Endothelial cell of umbilical vein (primary cell): ENCODE measurements at regions not wholly inside any gene's neighbourhood (a gene's known extent, or its start where the extent isn't known, plus 50 kb on each side); places are given as distances from the start of the nearest gene placed in this dataset.

Experiments
- BruUV-seq: library from RNA; stranded (reverse); fragments of 400-500 nt; replicated peaks from 2 replicates; lab custom pipeline; 2021; lab: Mats Ljungman, UMichigan
- CTCF ChIA-PET: fragments of 300-600, 350-600 bp; sonication (Branson Sonifier 250); formaldehyde crosslinking; loops from one replicate; lab custom pipeline; 2021; ENCODE audit warnings: antibody characterized with exemption, inconsistent platforms; lab: Charles Lee
- POLR2A ChIA-PET: fragments of 300-600, 350-600 bp; sonication (Branson Sonifier 250); formaldehyde crosslinking; loops from one replicate; lab custom pipeline; 2021; ENCODE audit warnings: antibody characterized with exemption, inconsistent platforms; lab: Charles Lee
- DNase-seq: peaks from one replicate; pipeline ENCODE4 v3.0.0-alpha.2; 2011; ENCODE audit warnings: low read depth, low spot score
- FAIRE-seq: peaks from 2 replicates; lab custom pipeline; 2011; peaks lifted over from hg19 to GRCh38; lab: Jason Lieb, UNC
- H2AFZ ChIP-seq: 2 replicates; pipeline ENCODE4 v1.6.0; 2012; ENCODE audit warnings: low read depth, low read length, control low read depth, inconsistent platforms
- H3K27ac ChIP-seq: 2 replicates; pipeline ENCODE4 v1.5.1; 2011; ENCODE audit warnings: low read depth, mild to moderate bottlenecking, control low read depth, low read length, moderate library complexity; ENCODE audit not compliant: insufficient read depth
- H3K27me3 ChIP-seq, 2 experiments: 2 replicates each; pipeline versions ENCODE4 v1.6.0 to v1.6.1; 2011; ENCODE audit warnings: low read length in 2 of 2, mixed read lengths in 1 of 2; ENCODE audit not compliant: control insufficient read depth in 2 of 2, insufficient read depth in 2 of 2
- H3K36me3 ChIP-seq, 2 experiments: 2 replicates in 1 of 2; 3 replicates in 1 of 2; pipeline ENCODE4 v1.5.1; 2011; ENCODE audit warnings: low read length in 2 of 2, mild to moderate bottlenecking in 1 of 2, moderate library complexity in 1 of 2; ENCODE audit not compliant: control insufficient read depth in 2 of 2, insufficient read depth in 2 of 2; ENCODE audit errors: extremely low read depth in 1 of 2
- H3K4me1 ChIP-seq: 3 replicates; pipeline ENCODE4 v1.5.1; 2011; ENCODE audit warnings: mild to moderate bottlenecking, low read length; ENCODE audit not compliant: control insufficient read depth, insufficient read depth; ENCODE audit errors: extremely low read depth
- H3K4me2 ChIP-seq: 2 replicates; pipeline ENCODE4 v1.6.1; 2011; ENCODE audit warnings: low read length, control low read depth, mixed read lengths; ENCODE audit not compliant: insufficient read depth
- H3K4me3 ChIP-seq, 3 experiments: fragments of 200-600 bp in 1 of 3; sonication (generic), shearing (Covaris generic) in 1 of 3; replicated peaks in 1 of 3; 2 replicates each; pipeline ENCODE4 v1.5.1; 2011 to 2016; ENCODE audit warnings: control low read depth in 3 of 3, low read length in 3 of 3, mild to moderate bottlenecking in 2 of 3, inconsistent platforms in 1 of 3, low read depth in 1 of 3, moderate library complexity in 1 of 3; ENCODE audit not compliant: insufficient read depth in 1 of 3
- H3K79me2 ChIP-seq: 2 replicates; pipeline ENCODE4 v1.6.0; 2012; ENCODE audit warnings: low read length, inconsistent platforms; ENCODE audit not compliant: control insufficient read depth, insufficient read depth
- H3K9ac ChIP-seq: replicated peaks from 2 replicates; pipeline ENCODE3; 2011; ENCODE audit warnings: low read length, control low read depth; ENCODE audit not compliant: insufficient read depth; ENCODE audit errors: extremely low read depth
- H3K9me1 ChIP-seq: replicated peaks from 3 replicates; pipeline ENCODE4 v1.6.0; 2011; ENCODE audit warnings: mild to moderate bottlenecking, low read length; ENCODE audit not compliant: control insufficient read depth, insufficient read depth; ENCODE audit errors: extremely low read depth
- H3K9me3 ChIP-seq: replicated peaks from 2 replicates; pipeline ENCODE4 v1.5.1; 2012; ENCODE audit warnings: low read length, inconsistent platforms; ENCODE audit not compliant: control insufficient read depth, insufficient read depth
- H4K20me1 ChIP-seq: replicated peaks from 2 replicates; pipeline ENCODE3; 2011; ENCODE audit warnings: mild to moderate bottlenecking, low read length; ENCODE audit not compliant: control insufficient read depth, insufficient read depth; ENCODE audit errors: extremely low read depth
- EZH2 ChIP-seq: IDR thresholded peaks from 2 replicates; pipeline ENCODE4 v1.6.1; 2012; ENCODE audit warnings: borderline replicate concordance, low read depth, mild to moderate bottlenecking, moderate library complexity, low read length, inconsistent platforms; ENCODE audit not compliant: severe bottlenecking
- FOS ChIP-seq: IDR thresholded peaks from 2 replicates; pipeline ENCODE4 v1.6.1; 2011; ENCODE audit warnings: mild to moderate bottlenecking, low read length, moderate library complexity, borderline replicate concordance; ENCODE audit not compliant: insufficient read depth
- GATA2 ChIP-seq: IDR thresholded peaks from 2 replicates; pipeline ENCODE4 v1.7.0; 2011; ENCODE audit warnings: low read depth, mild to moderate bottlenecking, moderate library complexity, mixed read lengths, low read length; ENCODE audit not compliant: insufficient read length, insufficient read depth
- JUN ChIP-seq: IDR thresholded peaks from 2 replicates; pipeline ENCODE4 v1.6.1; 2011; ENCODE audit warnings: borderline replicate concordance, low read depth; ENCODE audit not compliant: insufficient read length, insufficient read depth
- MAX ChIP-seq: IDR thresholded peaks from 2 replicates; pipeline ENCODE4 v1.6.1; 2011; ENCODE audit not compliant: insufficient read depth, insufficient read length
- MYC ChIP-seq: IDR thresholded peaks from one replicate; pipeline ENCODE4 v1.6.1; 2011; ENCODE audit warnings: mild to moderate bottlenecking, low read depth, low read length
- POLR2A ChIP-seq: IDR thresholded peaks from 2 replicates; pipeline ENCODE4 v1.6.1; 2012; ENCODE audit warnings: low read depth, mild to moderate bottlenecking, control low read depth, low read length
- POLR2AphosphoS5 ChIP-seq: IDR thresholded peaks from 2 replicates; pipeline ENCODE4 v1.6.1; 2012; ENCODE audit warnings: low read depth, mild to moderate bottlenecking, control low read depth, low read length, moderate library complexity; ENCODE audit not compliant: insufficient read depth
- dilution Hi-C: fragments of 300-500 bp; cut with MboI; formaldehyde crosslinking; loops from one replicate; pipeline ENCODE4 v1.15.0; 2019; ENCODE audit warnings: low sequenced_read_pairs; ENCODE audit not compliant: extremely low pct_ligation_motif_present
- intact Hi-C: fragments of 100-400 bp; cut with micrococcal nuclease; formaldehyde crosslinking; loops from one replicate; pipeline ENCODE4 v1.10.0; 2022
- TF ChIP-seq, protein P1 (sequence below), 2 donors: IDR thresholded peaks; 1 replicate in 1 of 2; 2 replicates in 1 of 2; pipeline ENCODE4 v1.5.1; 2011; ENCODE audit warnings: low read length in 2 of 2, mild to moderate bottlenecking in 2 of 2, moderate library complexity in 2 of 2, control low read depth in 1 of 2, inconsistent platforms in 1 of 2, low read depth in 1 of 2; ENCODE audit not compliant: insufficient read depth in 1 of 2; ENCODE audit errors: extremely low read depth in 1 of 2

DNA sequence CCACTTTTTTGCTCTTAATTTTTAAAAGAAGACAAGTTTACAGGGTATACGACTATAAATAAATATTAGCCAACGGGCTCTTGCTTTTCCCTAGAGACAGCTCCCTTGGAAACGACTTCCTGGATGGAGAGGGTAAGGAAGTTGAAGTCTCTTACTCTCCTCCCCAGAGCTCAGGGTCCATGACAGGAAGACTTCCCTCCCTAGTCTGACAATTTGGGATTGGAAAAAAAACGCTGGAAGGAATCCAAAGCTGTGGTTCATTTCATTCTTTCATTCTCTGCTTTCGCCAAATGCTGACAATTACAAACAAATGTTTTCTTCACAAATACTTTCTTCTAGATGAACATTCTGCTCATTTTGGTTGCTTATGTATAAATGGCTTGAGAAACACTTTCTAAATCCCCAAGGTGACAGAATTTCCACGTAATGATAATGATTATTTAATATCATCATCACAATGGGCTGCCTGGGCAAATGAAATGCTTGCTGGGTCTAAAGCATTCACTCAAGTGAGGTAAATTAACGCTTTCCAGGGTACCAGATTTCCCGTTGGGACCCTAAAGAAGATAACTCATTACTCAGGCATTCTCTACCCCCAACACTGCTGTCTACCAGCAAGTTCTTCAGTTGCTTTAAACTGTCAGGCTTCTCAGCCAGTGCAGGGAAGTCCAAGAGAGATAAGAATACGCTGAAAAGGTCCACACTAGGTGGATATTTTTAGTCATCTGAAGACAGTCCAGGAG is 139.8 kb upstream of the SLC30A5 start:
- FAIRE-seq: no peak
- H3K4me3 ChIP-seq: no peak overlapping the region
- ChIA-PET CTCF (no interaction called here), POLR2A (no interaction called here)
- no peaks in the 10 kb centered on the region for H3K4me1 ChIP-seq
- dilution Hi-C loops (no loop called here), intact Hi-C loops (no loop called here)
- no peaks in the 10 kb centered on the region for H3K9me3 ChIP-seq
- no peak overlapping the region for H2AFZ ChIP-seq
- no peaks in the 10 kb centered on the region for H3K9me1 ChIP-seq
- BruUV-seq: no TSS peak
- no peak overlapping the region for H3K27ac ChIP-seq
- DNase-seq: no peak
- H3K79me2 ChIP-seq: no peaks in the 10 kb centered on the region
- no peak overlapping the region for H3K4me2 ChIP-seq
- no peaks in the 10 kb centered on the region for H4K20me1 ChIP-seq
- H3K9ac ChIP-seq: no peak overlapping the region
- no peaks in the 10 kb centered on the region for H3K36me3 ChIP-seq
- peaks cover 0 to 6% of the 10 kb centered on the region in 2 experiments for H3K27me3 ChIP-seq
- TF ChIP-seq EZH2 (no peak), MYC (no peak), POLR2AphosphoS5 (no peak), MAX (no peak), FOS (no peak), JUN (no peak), POLR2A (no peak), GATA2 (no peak)
- TF ChIP-seq, protein P1, sequence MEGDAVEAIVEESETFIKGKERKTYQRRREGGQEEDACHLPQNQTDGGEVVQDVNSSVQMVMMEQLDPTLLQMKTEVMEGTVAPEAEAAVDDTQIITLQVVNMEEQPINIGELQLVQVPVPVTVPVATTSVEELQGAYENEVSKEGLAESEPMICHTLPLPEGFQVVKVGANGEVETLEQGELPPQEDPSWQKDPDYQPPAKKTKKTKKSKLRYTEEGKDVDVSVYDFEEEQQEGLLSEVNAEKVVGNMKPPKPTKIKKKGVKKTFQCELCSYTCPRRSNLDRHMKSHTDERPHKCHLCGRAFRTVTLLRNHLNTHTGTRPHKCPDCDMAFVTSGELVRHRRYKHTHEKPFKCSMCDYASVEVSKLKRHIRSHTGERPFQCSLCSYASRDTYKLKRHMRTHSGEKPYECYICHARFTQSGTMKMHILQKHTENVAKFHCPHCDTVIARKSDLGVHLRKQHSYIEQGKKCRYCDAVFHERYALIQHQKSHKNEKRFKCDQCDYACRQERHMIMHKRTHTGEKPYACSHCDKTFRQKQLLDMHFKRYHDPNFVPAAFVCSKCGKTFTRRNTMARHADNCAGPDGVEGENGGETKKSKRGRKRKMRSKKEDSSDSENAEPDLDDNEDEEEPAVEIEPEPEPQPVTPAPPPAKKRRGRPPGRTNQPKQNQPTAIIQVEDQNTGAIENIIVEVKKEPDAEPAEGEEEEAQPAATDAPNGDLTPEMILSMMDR (IDR thresholded peaks at IDR 0.05; ENCODE audit: extremely low read depth in 1 of 2, insufficient read depth in 1 of 2, low read depth in 1 of 2, low read length in 2 of 2): no peak
